HepG2 (cell line): ENCODE measurements at regions not wholly inside any gene's neighbourhood (a gene's known extent, or its start where the extent isn't known, plus 50 kb on each side); places are given as distances from the start of the nearest gene placed in this dataset.

ENCODE experiments used
- ATAC-seq: fragments of 200-7000 bp; cut with Tn5 transposase; 3 replicates; pipeline ENCODE4 v1.9.1; 2020; ENCODE audit warnings: mild to moderate bottlenecking, moderate library complexity
- BruUV-seq: library from RNA; stranded (reverse); fragments of 400-500 nt; replicated peaks from 2 replicates; lab custom pipeline; 2021; lab: Mats Ljungman, UMichigan
- CTCF ChIA-PET: fragments of 300-600 bp; formaldehyde crosslinking; extraction: SDS; loops from one replicate; lab custom pipeline; 2021; ENCODE audit warnings: low total read pairs, inconsistent platforms, low intra/inter-chr PET ratio; lab: Yijun Ruan, JAX
- POLR2A ChIA-PET: fragments of 350-600 bp; sonication (Branson Sonifier 250); formaldehyde crosslinking; loops from one replicate; lab custom pipeline; 2020; ENCODE audit warnings: antibody characterized with exemption, inconsistent platforms; lab: Yijun Ruan, JAX
- DNase-seq: peaks from one replicate; pipeline ENCODE4 v3.0.0-alpha.2; 2015; ENCODE audit warnings: low spot score
- FAIRE-seq: peaks from 3 replicates; lab custom pipeline; 2011; peaks lifted over from hg19 to GRCh38; lab: Jason Lieb, UNC
- H2AFZ ChIP-seq: one replicate; pipeline ENCODE4 v1.6.1; 2011; ENCODE audit warnings: low read length, inconsistent platforms
- H3K27ac ChIP-seq: fragments of 300-600 bp; 3 replicates; pipeline ENCODE4 v1.8.0; 2011; ENCODE audit warnings: mixed run types, mild to moderate bottlenecking, mixed read lengths, low read length, inconsistent platforms; ENCODE audit not compliant: insufficient read depth; ENCODE audit errors: extremely low read length
- H3K27me3 ChIP-seq, 2 experiments: fragments of 200-600 bp in 1 of 2; 2 replicates in 1 of 2; 3 replicates in 1 of 2; pipeline versions ENCODE4 v1.6.0 to v1.8.0; 2011; ENCODE audit warnings: low read length in 2 of 2, mild to moderate bottlenecking in 2 of 2, moderate library complexity in 2 of 2, inconsistent platforms in 1 of 2; ENCODE audit not compliant: insufficient read depth in 2 of 2, control insufficient read depth in 1 of 2
- H3K36me3 ChIP-seq, 2 experiments: fragments of 200-600 bp in 1 of 2; replicated peaks in 1 of 2; 2 replicates in 1 of 2; 3 replicates in 1 of 2; pipeline versions ENCODE4 v1.5.1 to v1.8.0; 2011; ENCODE audit warnings: low read length in 2 of 2, inconsistent platforms in 1 of 2; ENCODE audit not compliant: insufficient read depth in 2 of 2, control insufficient read depth in 1 of 2
- H3K4me1 ChIP-seq: 2 replicates; pipeline ENCODE4 v1.5.1; 2012; ENCODE audit warnings: low read length, inconsistent platforms; ENCODE audit not compliant: insufficient read depth
- H3K4me2 ChIP-seq: 2 replicates; pipeline ENCODE4 v1.6.0; 2011; ENCODE audit warnings: low read depth, low read length, inconsistent platforms
- H3K4me3 ChIP-seq, 3 experiments: fragments of 200-600 bp in 1 of 3; sonication (generic), shearing (Covaris generic) in 1 of 3; replicated peaks in 1 of 3; 2 replicates each; pipeline ENCODE4 v1.5.1; 2011 to 2016; ENCODE audit warnings: low read length in 3 of 3, inconsistent platforms in 2 of 3, low read depth in 2 of 3, mild to moderate bottlenecking in 2 of 3, control low read depth in 1 of 3, mixed read lengths in 1 of 3; ENCODE audit not compliant: insufficient read depth in 1 of 3
- H3K79me2 ChIP-seq: one replicate; pipeline ENCODE4 v1.6.1; 2011; ENCODE audit warnings: low read length, inconsistent platforms; ENCODE audit not compliant: insufficient read depth
- H3K9ac ChIP-seq: 2 replicates; pipeline ENCODE4 v1.6.0; 2011; ENCODE audit warnings: mild to moderate bottlenecking, low read depth, low read length, inconsistent platforms; ENCODE audit not compliant: insufficient read depth
- H3K9me3 ChIP-seq: 2 replicates; pipeline ENCODE4 v1.5.1; 2012; ENCODE audit warnings: mild to moderate bottlenecking, low read length
- H4K20me1 ChIP-seq: 2 replicates; pipeline ENCODE4 v1.6.0; 2011; ENCODE audit warnings: inconsistent platforms, mild to moderate bottlenecking, low read length, moderate library complexity; ENCODE audit not compliant: insufficient read depth
- BHLHE40 ChIP-seq: IDR thresholded peaks from 2 replicates; pipeline ENCODE4 v1.6.1; 2011; ENCODE audit warnings: low read length, improper control_type of control experiment
- CBX5 ChIP-seq: sonication (generic); formaldehyde crosslinking; IDR thresholded peaks from 2 replicates; pipeline ENCODE4 v1.4.0; 2020; ENCODE audit warnings: missing genetic modification reagents, borderline replicate concordance
- CENPX ChIP-seq: sonication (generic); formaldehyde crosslinking; IDR thresholded peaks from 2 replicates; pipeline ENCODE4 v1.9.0; 2021; ENCODE audit warnings: mild to moderate bottlenecking, missing genetic modification reagents, moderate library complexity
- EEA1 ChIP-seq: sonication (generic); formaldehyde crosslinking; IDR thresholded peaks from 2 replicates; pipeline ENCODE4 v1.5.1; 2020; ENCODE audit warnings: mild to moderate bottlenecking, missing genetic modification reagents, borderline replicate concordance
- HNRNPH1 ChIP-seq: fragments of 200-400 bp; formaldehyde crosslinking; optimal IDR thresholded peaks from 2 replicates; pipeline ENCODE3; 2017; ENCODE audit warnings: mild to moderate bottlenecking, low read depth, low read length
- KDM3A ChIP-seq: IDR thresholded peaks from 2 replicates; pipeline ENCODE4 v1.6.1; 2018; ENCODE audit warnings: low read depth, missing compliant biosample characterization
- NFYB ChIP-seq: sonication (generic); formaldehyde crosslinking; IDR thresholded peaks from 2 replicates; pipeline ENCODE4 v1.4.0; 2020; ENCODE audit warnings: missing genetic modification reagents
- PLRG1 ChIP-seq: fragments of 450-650 bp; conservative IDR thresholded peaks from 2 replicates; pipeline ENCODE4 v1.6.1; 2016
- POGZ ChIP-seq: sonication (generic); formaldehyde crosslinking; IDR thresholded peaks from 2 replicates; pipeline ENCODE4 v1.4.0; 2020; ENCODE audit warnings: mild to moderate bottlenecking, missing genetic modification reagents
- SNAI1 ChIP-seq: sonication (generic); formaldehyde crosslinking; IDR thresholded peaks from 2 replicates; pipeline ENCODE4 v1.5.0; 2020; ENCODE audit warnings: mild to moderate bottlenecking, missing genetic modification reagents, borderline replicate concordance
- TOPORS ChIP-seq: sonication (generic); formaldehyde crosslinking; IDR thresholded peaks from 2 replicates; pipeline ENCODE4 v1.8.0; 2023; ENCODE audit warnings: mild to moderate bottlenecking, missing genetic modification reagents
- ZBTB20 ChIP-seq: sonication (generic); formaldehyde crosslinking; IDR thresholded peaks from 2 replicates; pipeline ENCODE4 v1.8.1; 2023; ENCODE audit warnings: missing genetic modification reagents, low read depth, mild to moderate bottlenecking, borderline replicate concordance
- ZBTB37 ChIP-seq: sonication (generic); formaldehyde crosslinking; IDR thresholded peaks from 2 replicates; pipeline ENCODE4 v1.4.0; 2020; ENCODE audit warnings: mild to moderate bottlenecking, missing genetic modification reagents
- ZMYM2 ChIP-seq: sonication (generic); formaldehyde crosslinking; IDR thresholded peaks from 2 replicates; pipeline ENCODE4 v1.8.0; 2022; ENCODE audit warnings: mild to moderate bottlenecking, missing genetic modification reagents
- ZNF143 ChIP-seq: sonication (generic); formaldehyde crosslinking; IDR thresholded peaks from 2 replicates; pipeline ENCODE4 v1.4.0; 2020; ENCODE audit warnings: missing genetic modification reagents
- ZNF235 ChIP-seq: sonication (generic); formaldehyde crosslinking; IDR thresholded peaks from 2 replicates; pipeline ENCODE4 v1.8.1; 2023; ENCODE audit warnings: mild to moderate bottlenecking, missing genetic modification reagents, borderline replicate concordance
- ZNF292 ChIP-seq: sonication (generic); formaldehyde crosslinking; IDR thresholded peaks from 2 replicates; pipeline ENCODE4 v1.8.1; 2022; ENCODE audit warnings: mild to moderate bottlenecking, low read depth, missing genetic modification reagents, borderline replicate concordance
- ZNF589 ChIP-seq: sonication (generic); formaldehyde crosslinking; conservative IDR thresholded peaks from 2 replicates; pipeline ENCODE4 v1.8.0; 2022; ENCODE audit warnings: mild to moderate bottlenecking, moderate library complexity, missing genetic modification reagents
- ZNF619 ChIP-seq: sonication (generic); formaldehyde crosslinking; IDR thresholded peaks from 2 replicates; pipeline ENCODE4 v1.4.0; 2020; ENCODE audit warnings: mild to moderate bottlenecking, missing genetic modification reagents
- ZNF720 ChIP-seq: sonication (generic); formaldehyde crosslinking; IDR thresholded peaks from 2 replicates; pipeline ENCODE4 v1.4.0; 2020; ENCODE audit warnings: missing genetic modification reagents
- ZNF75D ChIP-seq: sonication (generic); formaldehyde crosslinking; IDR thresholded peaks from 2 replicates; pipeline ENCODE4 v1.8.1; 2023; ENCODE audit warnings: missing genetic modification reagents, mild to moderate bottlenecking, borderline replicate concordance
- WGBS: methylation state at CpG from one replicate; pipeline ENCODE4 v1.1.6; 2017; ENCODE audit warnings: low lambda C conversion rate; 5-methylcytosine and 5-hydroxymethylcytosine counted together
- in situ Hi-C: cut with HindIII; loops from 2 replicates; pipeline ENCODE4 v1.10.0; 2017; ENCODE audit warnings: low pct_unique_long_range_greater_than_20kb; ENCODE audit not compliant: extremely low pct_ligation_motif_present
- intact Hi-C: fragments of 100-400 bp; cut with micrococcal nuclease; formaldehyde crosslinking; loops from one replicate; pipeline ENCODE4 v1.10.0; 2022; ENCODE audit not compliant: unreplicated experiment

DNA sequence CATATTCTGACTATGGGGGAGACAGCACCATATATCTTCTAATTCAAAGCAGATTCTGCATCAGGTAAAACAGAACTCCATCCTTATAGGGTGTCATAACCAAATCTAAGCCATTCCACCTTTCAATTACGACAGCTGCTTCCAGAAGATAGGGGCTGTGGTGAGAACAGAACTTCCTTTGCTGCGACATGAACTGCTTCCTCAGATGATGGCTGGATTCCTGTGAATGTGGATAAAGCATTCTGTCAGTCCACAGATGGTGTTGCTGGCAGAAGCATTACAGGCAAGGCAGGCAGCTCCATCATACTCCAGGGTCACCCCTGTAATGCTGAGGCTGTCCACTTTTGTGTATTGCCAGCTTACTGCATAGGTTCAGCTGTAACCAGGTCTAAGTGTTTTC, 122.0 kb downstream of the GPCPD1 start:
- Histone ChIP-seq H3K27ac (no peak overlapping the region), H2AFZ (no peak overlapping the region), H3K9ac (no peak overlapping the region), H3K4me3 (no peak overlapping the region), H4K20me1 (no peaks in the 10 kb centered on the region), H3K27me3 (peaks cover 16 to 45% of the 10 kb centered on the region in 2 experiments), H3K9me3 (no peaks in the 10 kb centered on the region), H3K36me3 (no peaks in the 10 kb centered on the region), H3K4me1 (no peaks in the 10 kb centered on the region), H3K4me2 (no peak overlapping the region), H3K79me2 (no peaks in the 10 kb centered on the region)
- ChIA-PET POLR2A (no interaction called here), CTCF (no interaction called here)
- in situ Hi-C loops = no loop called here
- ATAC-seq (no peak), FAIRE-seq (no peak), DNase-seq (no peak)
- no TSS peak for BruUV-seq
- TF ChIP-seq ZNF292 (CRISPR knock-in tag) (no peak), ZNF619 (no peak), HNRNPH1 (no peak), POGZ (no peak), PLRG1 (no peak), CBX5 (CRISPR knock-in tag) (no peak)
- WGBS = 2% methylated on average over 2 of the region's 2 CpGs
- intact Hi-C loops = no loop called here

- H3K4me1 ChIP-seq = no peaks in the 10 kb centered on the region
- ATAC-seq (no peak), DNase-seq (no peak), FAIRE-seq (no peak)
- peaks cover 19 to 67% of the 10 kb centered on the region in 2 experiments for H3K27me3 ChIP-seq
- no peak overlapping the region for H3K27ac ChIP-seq
- no peaks in the 10 kb centered on the region for H3K36me3 ChIP-seq
- 3% methylated on average over 5 of the region's 5 CpGs for WGBS
- H3K79me2 ChIP-seq = no peaks in the 10 kb centered on the region
- H3K4me2 ChIP-seq = no peak overlapping the region
- no peaks in the 10 kb centered on the region for H3K9me3 ChIP-seq
- in situ Hi-C loops = no loop called here
- H2AFZ ChIP-seq = no peak overlapping the region
- ChIA-PET POLR2A (no interaction called here), CTCF (no interaction called here)
- no peak overlapping the region for H3K9ac ChIP-seq
- BruUV-seq = no TSS peak
- H3K4me3 ChIP-seq = no peak overlapping the region
- H4K20me1 ChIP-seq = no peaks in the 10 kb centered on the region
- intact Hi-C loops = no loop called here
- TF ChIP-seq ZBTB20 (CRISPR knock-in tag) = no peak
- TF ChIP-seq ZMYM2 = no peak
- TF ChIP-seq ZNF143 (CRISPR knock-in tag) = no peak
- TF ChIP-seq SNAI1 (CRISPR knock-in tag) = no peak
- no peak for TF ChIP-seq TOPORS
- TF ChIP-seq KDM3A = no peak
- TF ChIP-seq ZNF589 (CRISPR knock-in tag) = no peak
- TF ChIP-seq EEA1 = no peak
- TF ChIP-seq ZNF75D (CRISPR knock-in tag) = no peak
- no peak for TF ChIP-seq ZNF235 (CRISPR knock-in tag)
- no peak for TF ChIP-seq ZNF720 (CRISPR knock-in tag)
- TF ChIP-seq BHLHE40 = no peak
- no peak for TF ChIP-seq ZBTB37 (CRISPR knock-in tag)
- no peak for TF ChIP-seq CENPX (CRISPR knock-in tag)
- no peak for TF ChIP-seq NFYB (CRISPR knock-in tag)
These were observed 124.3 kb downstream of the GPCPD1 start for GRCh38 chr20:5486377-5487054.
